Endothelial cell (in vitro differentiated cells): ENCODE measurements at regions not wholly inside any gene's neighbourhood (a gene's known extent, or its start where the extent isn't known, plus 50 kb on each side); places are given as distances from the start of the nearest gene placed in this dataset.

Source experiments
- DNase-seq: peaks from one replicate; pipeline ENCODE4 v3.0.0; 2021; ENCODE audit warnings: low spot score
- H3K27ac Mint-ChIP-seq: one replicate; pipeline ENCODE4 v1.8.0; 2021; ENCODE audit warnings: mixed read lengths, inconsistent platforms; ENCODE audit not compliant: unreplicated experiment
- H3K27me3 Mint-ChIP-seq: one replicate; pipeline ENCODE4 v1.8.0; 2021; ENCODE audit warnings: mild to moderate bottlenecking, moderate library complexity, mixed read lengths, inconsistent platforms; ENCODE audit not compliant: unreplicated experiment
- H3K36me3 Mint-ChIP-seq: one replicate; pipeline ENCODE4 v1.8.0; 2021; ENCODE audit warnings: mild to moderate bottlenecking, low read depth, mixed read lengths, inconsistent platforms; ENCODE audit not compliant: unreplicated experiment
- H3K4me1 Mint-ChIP-seq: one replicate; pipeline ENCODE4 v1.8.0; 2021; ENCODE audit warnings: mild to moderate bottlenecking, mixed read lengths, inconsistent platforms; ENCODE audit not compliant: unreplicated experiment
- H3K4me3 Mint-ChIP-seq: one replicate; pipeline ENCODE4 v1.8.0; 2021; ENCODE audit warnings: mild to moderate bottlenecking, mixed read lengths, inconsistent platforms; ENCODE audit not compliant: unreplicated experiment
- H3K9me3 Mint-ChIP-seq: one replicate; pipeline ENCODE4 v1.8.0; 2021; ENCODE audit warnings: mixed read lengths, inconsistent platforms; ENCODE audit not compliant: unreplicated experiment
- TF ChIP-seq, protein P1 (sequence below): fragments of 200-600 bp; sonication (generic); IDR thresholded peaks from one replicate; pipeline ENCODE4 v1.5.0; 2021; ENCODE audit warnings: antibody characterized with exemption; ENCODE audit not compliant: unreplicated experiment

DNA sequence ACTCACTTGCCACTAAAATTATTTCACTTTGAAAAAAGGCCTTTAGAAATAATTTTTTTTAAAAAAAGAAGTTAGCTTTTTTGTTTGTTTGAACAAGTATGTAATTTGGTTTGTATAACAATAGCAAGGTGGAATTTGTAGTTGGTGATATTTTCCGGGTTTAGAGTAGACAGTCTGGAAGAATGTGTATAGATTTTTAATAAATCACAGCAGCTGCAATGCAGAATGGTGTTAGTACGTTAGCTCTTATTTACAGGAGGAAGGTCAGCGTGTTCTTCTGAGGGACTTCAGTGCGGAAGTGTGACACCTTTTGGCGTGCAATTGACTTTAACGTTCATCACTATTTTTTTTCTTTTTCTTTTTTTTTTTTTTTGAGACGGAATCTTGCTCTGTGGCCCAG is 115.4 kb downstream of the PLEKHG1 start:
- H3K27ac Mint-ChIP-seq: no peak overlapping the region
- H3K9me3 Mint-ChIP-seq: no peaks in the 10 kb centered on the region
- DNase-seq: no peak
- H3K4me3 Mint-ChIP-seq: peak overlapping the region; percentile 65
- H3K4me1 Mint-ChIP-seq: peaks cover 52% of the 10 kb centered on the region
- peaks cover 7% of the 10 kb centered on the region for H3K27me3 Mint-ChIP-seq
- TF ChIP-seq, protein P1, sequence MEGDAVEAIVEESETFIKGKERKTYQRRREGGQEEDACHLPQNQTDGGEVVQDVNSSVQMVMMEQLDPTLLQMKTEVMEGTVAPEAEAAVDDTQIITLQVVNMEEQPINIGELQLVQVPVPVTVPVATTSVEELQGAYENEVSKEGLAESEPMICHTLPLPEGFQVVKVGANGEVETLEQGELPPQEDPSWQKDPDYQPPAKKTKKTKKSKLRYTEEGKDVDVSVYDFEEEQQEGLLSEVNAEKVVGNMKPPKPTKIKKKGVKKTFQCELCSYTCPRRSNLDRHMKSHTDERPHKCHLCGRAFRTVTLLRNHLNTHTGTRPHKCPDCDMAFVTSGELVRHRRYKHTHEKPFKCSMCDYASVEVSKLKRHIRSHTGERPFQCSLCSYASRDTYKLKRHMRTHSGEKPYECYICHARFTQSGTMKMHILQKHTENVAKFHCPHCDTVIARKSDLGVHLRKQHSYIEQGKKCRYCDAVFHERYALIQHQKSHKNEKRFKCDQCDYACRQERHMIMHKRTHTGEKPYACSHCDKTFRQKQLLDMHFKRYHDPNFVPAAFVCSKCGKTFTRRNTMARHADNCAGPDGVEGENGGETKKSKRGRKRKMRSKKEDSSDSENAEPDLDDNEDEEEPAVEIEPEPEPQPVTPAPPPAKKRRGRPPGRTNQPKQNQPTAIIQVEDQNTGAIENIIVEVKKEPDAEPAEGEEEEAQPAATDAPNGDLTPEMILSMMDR: no peak
- H3K36me3 Mint-ChIP-seq: peaks cover 11% of the 10 kb centered on the region

GRCh38 chr6:150717419-150717818 is 117.7 kb downstream of the PLEKHG1 start:
- H3K36me3 Mint-ChIP-seq: no peaks in the 10 kb centered on the region
- H3K27ac Mint-ChIP-seq: peak overlapping the region; percentile 42
- DNase-seq: peak; percentile 9
- no peak overlapping the region for H3K4me3 Mint-ChIP-seq
- TF ChIP-seq, protein P1: no peak
- H3K4me1 Mint-ChIP-seq: peaks cover 55% of the 10 kb centered on the region
- no peaks in the 10 kb centered on the region for H3K9me3 Mint-ChIP-seq
- H3K27me3 Mint-ChIP-seq: peaks cover 4% of the 10 kb centered on the region

DNA sequence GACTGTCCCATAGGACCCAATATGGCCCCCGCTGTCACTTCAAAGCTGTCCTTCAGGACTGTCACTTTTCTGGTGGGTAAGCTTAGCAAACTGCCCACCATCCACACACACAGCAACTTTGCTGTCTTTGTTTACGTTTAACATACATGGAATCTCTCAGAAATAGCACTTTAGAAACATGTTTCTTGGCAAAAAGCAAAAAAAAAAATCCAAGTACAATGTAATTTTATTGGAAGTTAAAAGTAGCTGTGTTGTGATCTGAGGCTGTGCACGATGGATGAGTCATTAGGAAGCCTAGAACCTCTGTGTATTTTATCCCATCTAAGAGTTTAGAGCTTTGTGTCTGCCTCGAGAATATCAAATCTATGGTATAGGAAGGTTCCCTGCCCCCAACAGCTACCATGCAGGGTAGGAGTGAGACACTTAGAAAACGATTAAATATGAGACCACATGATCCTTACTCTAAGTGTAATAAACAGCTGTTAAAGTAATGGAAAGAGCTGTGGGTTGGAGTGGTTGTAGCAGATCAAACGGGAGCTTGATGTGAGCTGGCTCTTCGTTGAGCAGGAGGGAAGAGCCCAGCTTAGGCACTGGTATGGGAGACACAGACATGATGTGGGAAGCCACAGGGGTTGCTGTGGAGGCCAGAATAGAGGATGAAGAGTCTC is 119.5 kb downstream of the PLEKHG1 start:
- no peaks in the 10 kb centered on the region for H3K9me3 Mint-ChIP-seq
- no peak overlapping the region for H3K4me3 Mint-ChIP-seq
- DNase-seq: no peak
- peaks cover 47% of the 10 kb centered on the region for H3K4me1 Mint-ChIP-seq
- no peak overlapping the region for H3K27ac Mint-ChIP-seq
- TF ChIP-seq, protein P1: no peak
- peaks cover 4% of the 10 kb centered on the region for H3K36me3 Mint-ChIP-seq
- H3K27me3 Mint-ChIP-seq: peaks cover 4% of the 10 kb centered on the region

GRCh38 chr6:150719831-150720230 is 120.1 kb downstream of the PLEKHG1 start:
- Mint-ChIP-seq H3K36me3 (peaks cover 4% of the 10 kb centered on the region), H3K9me3 (no peaks in the 10 kb centered on the region), H3K4me1 (peaks cover 47% of the 10 kb centered on the region), H3K27me3 (peaks cover 4% of the 10 kb centered on the region), H3K27ac (no peak overlapping the region), H3K4me3 (no peak overlapping the region)
- no peak for DNase-seq
- TF ChIP-seq, protein P1: no peak

GRCh38 chr6:150720774-150721233 is 121.1 kb downstream of the PLEKHG1 start:
- Mint-ChIP-seq H3K9me3 (no peaks in the 10 kb centered on the region), H3K27ac (peak overlapping the region; percentile 90), H3K36me3 (peaks cover 4% of the 10 kb centered on the region), H3K4me1 (peaks cover 50% of the 10 kb centered on the region), H3K4me3 (no peak overlapping the region), H3K27me3 (peaks cover 6% of the 10 kb centered on the region)
- no peak for DNase-seq
- TF ChIP-seq, protein P1: no peak
